HG03025 (cell line): ENCODE measurements at regions not wholly inside any gene's neighbourhood (a gene's known extent, or its start where the extent isn't known, plus 50 kb on each side); places are given as distances from the start of the nearest gene placed in this dataset.
A peak's percentile ranks its signal among the peaks of the same experiment; 100 is the strongest.

ENCODE experiments used
- ATAC-seq: cut with Tn5 transposase; IDR thresholded peaks from one replicate; pipeline ENCODE4 v1.9.1; 2021; ENCODE audit warnings: mild to moderate bottlenecking, moderate library complexity; ENCODE audit not compliant: unreplicated experiment, low FRiP score

DNA sequence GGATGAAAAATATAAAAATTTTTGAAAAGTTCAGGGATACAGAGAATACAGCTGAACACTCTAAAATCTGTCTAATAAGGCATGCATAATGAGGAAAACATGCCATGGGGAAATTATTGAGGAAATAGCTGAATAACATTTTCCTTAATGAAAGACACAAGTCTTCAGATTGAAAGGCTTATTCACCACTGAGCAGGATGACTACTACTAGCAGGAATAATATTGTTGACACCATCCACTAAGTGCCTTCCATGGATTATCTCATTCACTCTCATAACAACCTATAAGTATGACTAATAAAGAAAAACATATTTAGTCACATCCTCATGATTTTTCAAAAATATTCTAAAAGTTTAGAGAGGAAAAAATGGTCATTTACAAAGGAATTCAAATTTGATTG lies 96.7 kb upstream of the FER start:
- no peak for ATAC-seq

DNA sequence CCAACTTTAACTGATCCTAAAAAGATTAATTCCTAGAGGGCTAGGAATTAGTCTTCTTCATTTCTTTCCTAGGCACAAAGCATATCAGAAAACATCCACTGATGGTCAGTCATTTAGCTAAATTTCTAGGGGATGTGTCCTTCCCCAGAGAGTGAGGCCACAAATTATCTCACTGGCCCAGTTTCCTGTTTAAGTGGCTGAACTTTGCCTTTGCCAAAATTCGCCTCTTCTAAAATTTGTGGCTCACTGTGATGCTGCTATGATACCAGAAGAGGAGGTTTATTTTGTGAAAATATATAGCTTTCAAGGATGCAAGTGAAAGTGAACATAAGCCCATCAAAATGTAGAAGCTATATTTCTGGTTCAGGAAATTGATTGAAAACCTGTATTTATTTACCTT lies 98.1 kb upstream of the FER start:
- no peak for ATAC-seq

GRCh38 chr5:108649106-108649505 lies 98.6 kb upstream of the FER start:
- ATAC-seq, result no peak

DNA sequence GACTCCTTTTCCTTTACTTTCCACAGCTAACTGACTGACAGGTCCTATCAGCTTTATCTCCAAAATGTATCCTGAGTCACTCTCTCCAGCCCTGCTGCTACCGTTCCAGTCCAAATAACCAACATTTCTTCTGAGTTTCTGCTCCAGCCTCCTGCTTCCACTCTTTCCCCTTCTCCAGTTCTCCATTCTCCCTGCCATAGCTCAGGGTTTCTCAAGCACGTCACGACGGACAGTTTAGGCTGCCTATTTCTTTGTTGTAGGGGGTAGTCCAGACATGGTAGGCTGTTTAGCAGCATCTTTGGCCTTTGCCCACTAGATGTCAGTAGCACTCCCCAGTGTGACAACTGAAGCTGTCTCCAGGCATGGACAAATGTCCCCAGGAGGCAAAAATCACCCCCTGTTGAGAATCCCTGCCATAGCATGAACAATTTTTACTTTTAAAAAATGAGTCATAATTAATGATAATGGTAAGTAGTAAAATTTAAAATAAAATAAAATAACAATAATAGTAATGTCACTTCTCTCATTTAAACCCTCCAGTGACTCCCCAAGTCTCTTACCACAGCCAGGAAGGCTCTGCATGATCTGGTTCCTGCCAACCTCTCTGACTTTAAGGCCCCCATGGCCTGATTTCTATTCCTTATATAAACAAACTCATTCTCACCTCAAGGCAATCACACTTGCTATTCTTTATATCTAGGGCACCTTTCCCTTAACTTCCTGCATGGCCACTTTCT lies 105.4 kb upstream of the FER start:
- peak; percentile 99 for ATAC-seq

DNA sequence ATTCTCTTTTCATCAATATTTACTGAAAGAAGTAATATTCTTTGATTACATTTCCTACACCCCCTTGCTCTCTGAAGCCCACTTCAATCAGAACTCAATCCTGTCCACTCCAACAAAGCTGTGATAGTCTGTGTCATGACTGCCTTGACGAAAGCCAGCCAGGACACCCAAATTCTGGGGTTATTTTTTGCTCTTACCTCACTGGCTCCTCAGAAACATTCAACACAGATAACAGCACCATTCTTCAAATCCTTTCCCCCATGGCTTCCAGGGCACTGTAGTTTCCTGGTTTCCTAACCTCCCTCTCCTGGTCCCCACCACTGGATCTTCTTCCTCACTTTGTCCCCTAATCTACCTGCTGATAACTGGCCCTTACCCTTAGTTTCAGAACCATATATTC lies 106.1 kb upstream of the FER start:
- ATAC-seq, result no peak

- no peak for ATAC-seq
Observed at GRCh38 chr5:108639366-108639765, 108.3 kb upstream of the FER start.

- ATAC-seq, result no peak
Observed at GRCh38 chr5:108638021-108638420, 109.7 kb upstream of the FER start.

DNA sequence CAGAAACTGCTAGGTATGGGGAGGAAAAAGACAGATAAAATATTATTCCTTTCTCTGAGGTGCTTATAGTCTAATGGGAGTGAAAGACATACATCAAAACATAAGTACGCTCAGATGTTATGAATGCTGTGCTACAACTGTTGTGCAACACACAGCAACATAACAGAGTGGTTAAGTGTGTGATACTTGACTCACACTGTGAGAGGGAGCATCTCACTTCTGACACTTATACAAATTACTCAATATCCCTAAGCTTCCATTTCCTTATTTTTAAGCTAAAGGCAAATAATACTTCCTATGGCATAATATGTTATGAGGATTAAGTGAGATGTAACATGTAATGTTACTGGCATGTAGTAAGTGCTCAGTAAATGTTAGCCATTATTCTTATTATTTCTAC lies 110.6 kb upstream of the FER start:
- ATAC-seq, result no peak

GRCh38 chr5:108636135-108636853 lies 111.4 kb upstream of the FER start:
- no peak for ATAC-seq

GRCh38 chr5:108634617-108635288 lies 112.9 kb upstream of the FER start:
- no peak for ATAC-seq

DNA sequence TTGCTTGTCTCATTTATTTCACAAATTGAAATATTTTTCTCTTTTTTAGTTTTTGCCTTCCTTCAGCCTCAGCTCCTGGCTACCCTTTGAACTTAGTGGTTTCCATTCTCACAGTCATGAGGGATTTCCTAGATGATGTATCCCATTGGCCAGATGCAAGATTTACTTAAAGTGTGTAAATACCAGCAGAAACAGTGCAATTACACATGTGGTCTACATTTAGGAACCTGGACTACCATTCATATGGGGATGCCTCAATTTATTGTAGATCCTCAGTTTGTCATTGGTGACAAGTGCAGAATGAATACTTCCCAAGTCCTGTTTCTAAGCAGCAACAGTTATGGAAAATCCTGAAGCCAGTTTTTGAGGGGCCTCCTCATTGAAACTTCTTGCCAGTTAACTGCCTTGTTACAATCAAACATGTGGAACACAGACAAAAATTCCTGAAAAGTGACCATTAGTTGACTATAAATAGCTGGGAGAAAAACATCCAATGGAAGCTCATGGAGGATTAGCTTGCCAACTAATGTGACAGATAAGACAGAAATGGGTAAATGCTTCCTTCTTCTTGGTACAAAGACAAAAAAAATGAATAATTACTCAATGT lies 113.6 kb upstream of the FER start:
- no peak for ATAC-seq

- ATAC-seq, result no peak
Observed at GRCh38 chr5:108629779-108630528, 117.7 kb upstream of the FER start.

DNA sequence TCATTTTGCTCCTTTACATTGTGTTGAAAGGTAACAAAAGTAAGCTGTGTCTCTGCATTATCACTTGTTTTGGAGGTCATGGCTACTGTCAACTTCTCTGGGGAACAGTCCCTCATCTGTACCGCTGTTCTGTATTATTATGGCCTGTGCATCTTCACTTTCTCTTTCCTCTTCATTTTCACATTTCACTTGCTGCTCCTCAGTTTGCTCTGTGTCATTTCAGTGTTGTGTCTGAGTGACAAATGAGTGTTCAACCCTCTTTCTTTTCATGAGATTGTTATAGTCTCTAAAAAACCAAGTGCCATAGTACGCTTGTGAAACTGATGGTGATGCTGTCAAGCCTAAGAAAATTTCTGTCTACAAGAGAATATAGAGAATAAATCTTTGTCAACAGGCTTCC lies 122.0 kb upstream of the FER start:
- no peak for ATAC-seq

DNA sequence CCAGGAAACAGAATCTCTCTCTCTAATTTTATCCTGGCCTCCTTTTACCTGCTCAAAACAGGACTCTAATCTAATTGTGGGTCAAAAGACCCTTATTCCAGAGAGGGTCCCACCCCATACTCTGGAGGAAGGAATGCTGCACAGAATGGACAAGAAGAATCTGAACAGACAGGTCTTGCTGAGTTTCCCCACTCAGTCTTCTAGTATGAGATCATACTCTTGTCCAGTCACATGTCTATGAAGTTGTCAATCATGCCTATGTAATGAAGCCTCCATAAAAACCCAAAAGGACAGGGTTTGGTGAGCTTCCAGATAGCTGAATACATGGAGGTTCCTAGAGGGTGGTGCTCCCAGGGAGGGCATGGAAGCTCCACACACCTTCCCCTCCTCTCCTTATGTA lies 123.9 kb upstream of the FER start:
- ATAC-seq, result no peak

DNA sequence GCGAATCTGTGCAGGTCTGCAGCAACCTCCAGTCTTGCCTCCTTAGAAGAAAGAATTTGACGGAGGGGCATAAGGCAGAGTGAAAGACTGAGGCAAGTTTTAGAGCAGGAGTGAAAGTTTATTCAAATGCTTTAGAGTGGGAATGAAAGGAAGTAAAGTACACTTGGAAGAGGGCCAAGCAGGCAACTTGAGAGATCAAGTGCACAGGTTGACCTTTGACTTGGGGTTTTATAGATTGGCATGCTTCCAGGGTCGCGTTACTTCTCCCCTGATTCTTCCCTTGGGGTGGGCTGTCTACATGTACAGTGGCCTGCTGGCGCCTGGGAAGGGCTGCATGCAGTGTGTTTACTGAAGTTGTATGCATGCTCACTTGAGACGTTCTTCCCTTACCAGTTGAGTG lies 127.2 kb upstream of the FER start:
- no peak for ATAC-seq

DNA sequence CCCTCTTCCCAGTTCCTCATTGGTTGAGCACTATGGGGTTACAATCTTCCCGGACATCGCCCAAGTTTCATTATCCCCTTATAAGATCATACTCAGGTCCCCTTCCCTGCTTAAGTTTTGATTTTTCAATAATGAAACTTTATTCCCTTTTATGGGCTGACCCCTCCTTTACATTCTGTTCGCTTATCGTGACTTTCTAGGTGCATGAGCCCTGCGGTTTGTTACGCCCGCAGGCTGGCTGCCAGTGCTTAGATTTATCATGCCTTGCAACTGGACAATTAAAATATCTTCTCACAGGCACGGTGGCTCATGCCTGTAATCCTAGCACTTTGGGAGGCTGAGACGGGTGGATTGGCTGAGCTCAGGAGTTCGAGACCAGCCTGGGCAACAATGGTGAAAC lies 127.9 kb upstream of the FER start:
- ATAC-seq, result no peak

GRCh38 chr5:108617467-108618435 lies 129.9 kb upstream of the FER start:
- no peak for ATAC-seq

- no peak for ATAC-seq
Observed at GRCh38 chr5:108615216-108615615, 132.5 kb upstream of the FER start.

DNA sequence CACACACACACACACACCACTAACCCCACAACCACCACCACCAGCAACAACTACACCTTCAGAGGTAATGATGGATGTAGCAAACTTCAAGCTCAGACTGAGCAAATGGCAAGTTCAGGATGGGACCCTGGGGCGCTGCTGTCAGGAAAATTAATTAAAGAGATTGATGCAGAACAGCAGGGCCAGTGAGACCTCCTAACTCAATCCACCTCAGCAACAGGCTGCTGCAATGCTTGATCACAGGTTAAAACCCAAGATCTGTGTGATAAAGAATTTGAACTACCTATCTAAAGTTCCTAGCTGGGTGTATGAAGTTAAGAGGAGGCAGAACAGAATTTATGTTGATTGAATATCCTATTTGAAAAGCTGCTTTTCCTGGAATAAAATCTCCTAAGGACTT lies 140.3 kb upstream of the FER start:
- ATAC-seq, result no peak
